ENCODE measurements at regions not wholly inside any gene's neighbourhood (a gene's known extent, or its start where the extent isn't known, plus 50 kb on each side); places are given as distances from the start of the nearest gene placed in this dataset.

- Histone ChIP-seq H3K36me3 (no peaks in the 10 kb centered on the region), H3K4me3 (no peak overlapping the region), H3K27me3 (no peaks in the 10 kb centered on the region), H3K9me3 (no peaks in the 10 kb centered on the region), H3K27ac (no peak overlapping the region), H3K4me1 (no peaks in the 10 kb centered on the region)
- intact Hi-C loops (cut with DNase I): no loop called here
- DNase-seq: no peak
- TF ChIP-seq CTCF (IDR thresholded peaks at IDR 0.05) (no peak), POLR2AphosphoS5 (IDR thresholded peaks at IDR 0.05) (no peak), EP300 (IDR thresholded peaks at IDR 0.05) (no peak), POLR2A (IDR thresholded peaks at IDR 0.05) (no peak)
Observed at GRCh38 chr12:74482115-74482514, 55.5 kb upstream of the ATXN7L3B start.

- Histone ChIP-seq H3K9me3 (no peaks in the 10 kb centered on the region), H3K27ac (no peak overlapping the region), H3K4me3 (no peak overlapping the region), H3K4me1 (no peaks in the 10 kb centered on the region), H3K27me3 (no peaks in the 10 kb centered on the region), H3K36me3 (no peaks in the 10 kb centered on the region)
- TF ChIP-seq POLR2AphosphoS5 (IDR thresholded peaks at IDR 0.05): no peak
- TF ChIP-seq CTCF (IDR thresholded peaks at IDR 0.05): no peak
- no peak for TF ChIP-seq EP300 (IDR thresholded peaks at IDR 0.05)
- TF ChIP-seq POLR2A (IDR thresholded peaks at IDR 0.05): no peak
- DNase-seq: no peak
- intact Hi-C loops (cut with DNase I): no loop called here
- WGBS, 2 donors: 29 to 54% methylated on average over 3 of the region's 3 CpGs
Observed at GRCh38 chr12:74483057-74483456, 54.6 kb upstream of the ATXN7L3B start.

Small RNAs in the stretch of these regions (small RNA-seq; reads per million reads assigned to genes)
- gene AC090502.2: 0 reads per million in 3 donors
- gene RF00096: 0 reads per million in 3 donors
- 0 reads per million in 3 donors for gene RNU6-1012P
